HAP-1 (cell line): ENCODE measurements at regions not wholly inside any gene's neighbourhood (a gene's known extent, or its start where the extent isn't known, plus 50 kb on each side); places are given as distances from the start of the nearest gene placed in this dataset.

ENCODE experiments used
- DNase-seq, 2 experiments: peaks; one replicate each; pipeline ENCODE4 v3.0.0-alpha.2; 2016 to 2020; ENCODE audit warnings: low spot score in 2 of 2
- H3K27me3 ChIP-seq: fragments of 250-450 bp; sonication (Bioruptor Pico); 2 replicates; pipeline ENCODE4 v1.5.1; 2020; ENCODE audit warnings: low read depth, mild to moderate bottlenecking, moderate library complexity
- H3K36me3 ChIP-seq: fragments of 250-450 bp; sonication (Bioruptor Pico); replicated peaks from 2 replicates; pipeline ENCODE4 v1.5.1; 2020; ENCODE audit warnings: mild to moderate bottlenecking
- H3K4me1 ChIP-seq: fragments of 250-450 bp; sonication (Bioruptor Pico); 2 replicates; pipeline ENCODE4 v1.5.1; 2020; ENCODE audit warnings: mild to moderate bottlenecking
- H3K4me3 ChIP-seq: fragments of 250-450 bp; sonication (Bioruptor Pico); 2 replicates; pipeline ENCODE4 v1.5.1; 2020; ENCODE audit warnings: mild to moderate bottlenecking, moderate library complexity
- H3K9me3 ChIP-seq: fragments of 250-450 bp; sonication (Bioruptor Pico); 2 replicates; pipeline ENCODE4 v1.5.1; 2020; ENCODE audit warnings: mild to moderate bottlenecking, moderate library complexity
- in situ Hi-C: fragments of 300-500 bp; cut with MboI; formaldehyde crosslinking; loops from 3 replicates; pipeline ENCODE4 v1.14.3; 2020; ENCODE audit warnings: low sequenced_read_pairs, inconsistent platforms, mixed read lengths

GRCh38 chr1:116819081-116819480, 64.9 kb downstream of the CD2 start:
- no peaks in the 10 kb centered on the region for H3K27me3 ChIP-seq
- no peaks in the 10 kb centered on the region for H3K9me3 ChIP-seq
- in situ Hi-C loops: loop anchor here (5.0 kb wide), 1 partner anchor 82 kb away; no protein-coding TSS in a partner anchor
- no peak overlapping the region for H3K4me3 ChIP-seq
- no peaks in the 10 kb centered on the region for H3K36me3 ChIP-seq
- H3K4me1 ChIP-seq: no peaks in the 10 kb centered on the region
- no peak for DNase-seq

- Histone ChIP-seq H3K4me3 (no peak overlapping the region), H3K4me1 (no peaks in the 10 kb centered on the region), H3K36me3 (no peaks in the 10 kb centered on the region), H3K27me3 (no peaks in the 10 kb centered on the region), H3K9me3 (no peaks in the 10 kb centered on the region)
- peak in 1 of 2 experiments; percentile 17 for DNase-seq
- in situ Hi-C loops: no loop called here
Observed at GRCh38 chr1:116820369-116820768, 66.1 kb downstream of the CD2 start.

- no peak overlapping the region for H3K4me3 ChIP-seq
- no peaks in the 10 kb centered on the region for H3K4me1 ChIP-seq
- in situ Hi-C loops: no loop called here
- H3K27me3 ChIP-seq: no peaks in the 10 kb centered on the region
- H3K9me3 ChIP-seq: no peaks in the 10 kb centered on the region
- no peaks in the 10 kb centered on the region for H3K36me3 ChIP-seq
- DNase-seq: no peak
Observed at GRCh38 chr1:116821763-116822162, 67.5 kb downstream of the CD2 start.

- H3K27me3 ChIP-seq: no peaks in the 10 kb centered on the region
- no peaks in the 10 kb centered on the region for H3K9me3 ChIP-seq
- no peaks in the 10 kb centered on the region for H3K4me1 ChIP-seq
- in situ Hi-C loops: no loop called here
- no peak overlapping the region for H3K4me3 ChIP-seq
- no peak for DNase-seq
- H3K36me3 ChIP-seq: no peaks in the 10 kb centered on the region
Observed at GRCh38 chr1:116824631-116825206, 70.5 kb downstream of the CD2 start.

GRCh38 chr1:116825207-116825719, 71.0 kb downstream of the CD2 start:
- no peak overlapping the region for H3K4me3 ChIP-seq
- no peaks in the 10 kb centered on the region for H3K9me3 ChIP-seq
- H3K4me1 ChIP-seq: no peaks in the 10 kb centered on the region
- no peaks in the 10 kb centered on the region for H3K27me3 ChIP-seq
- no peak for DNase-seq
- no peaks in the 10 kb centered on the region for H3K36me3 ChIP-seq
- in situ Hi-C loops: no loop called here

GRCh38 chr1:116825720-116826438, 71.6 kb downstream of the CD2 start:
- Histone ChIP-seq H3K36me3 (no peaks in the 10 kb centered on the region), H3K4me1 (no peaks in the 10 kb centered on the region), H3K27me3 (no peaks in the 10 kb centered on the region), H3K9me3 (no peaks in the 10 kb centered on the region), H3K4me3 (no peak overlapping the region)
- in situ Hi-C loops: no loop called here
- no peak for DNase-seq

- Histone ChIP-seq H3K4me1 (peaks cover 6% of the 10 kb centered on the region), H3K4me3 (no peak overlapping the region), H3K36me3 (no peaks in the 10 kb centered on the region), H3K27me3 (no peaks in the 10 kb centered on the region), H3K9me3 (no peaks in the 10 kb centered on the region)
- in situ Hi-C loops: no loop called here
- no peak for DNase-seq
Observed at GRCh38 chr1:116826818-116827606, 72.8 kb downstream of the CD2 start.

GRCh38 chr1:116827607-116828105, 73.4 kb downstream of the CD2 start:
- Histone ChIP-seq H3K9me3 (no peaks in the 10 kb centered on the region), H3K27me3 (no peaks in the 10 kb centered on the region), H3K4me1 (peaks cover 11% of the 10 kb centered on the region), H3K36me3 (no peaks in the 10 kb centered on the region), H3K4me3 (no peak overlapping the region)
- no peak for DNase-seq
- in situ Hi-C loops: no loop called here

- peak; percentile 53 to 96 for DNase-seq
- in situ Hi-C loops: no loop called here
- peaks cover 29% of the 10 kb centered on the region for H3K4me1 ChIP-seq
- H3K4me3 ChIP-seq: no peak overlapping the region
- H3K9me3 ChIP-seq: no peaks in the 10 kb centered on the region
- no peaks in the 10 kb centered on the region for H3K27me3 ChIP-seq
- no peaks in the 10 kb centered on the region for H3K36me3 ChIP-seq
Observed at GRCh38 chr1:116832308-116832931, 77.3 kb upstream of the PTGFRN start.

- H3K36me3 ChIP-seq: no peaks in the 10 kb centered on the region
- no peaks in the 10 kb centered on the region for H3K27me3 ChIP-seq
- in situ Hi-C loops: no loop called here
- no peak overlapping the region for H3K4me3 ChIP-seq
- H3K4me1 ChIP-seq: peaks cover 29% of the 10 kb centered on the region
- no peak for DNase-seq
- no peaks in the 10 kb centered on the region for H3K9me3 ChIP-seq
Observed at GRCh38 chr1:116832932-116833578, 76.7 kb upstream of the PTGFRN start.

- H3K9me3 ChIP-seq: no peaks in the 10 kb centered on the region
- DNase-seq: peak; percentile 40 to 62
- H3K4me3 ChIP-seq: no peak overlapping the region
- H3K36me3 ChIP-seq: no peaks in the 10 kb centered on the region
- no peaks in the 10 kb centered on the region for H3K27me3 ChIP-seq
- in situ Hi-C loops: no loop called here
- H3K4me1 ChIP-seq: peaks cover 29% of the 10 kb centered on the region
Observed at GRCh38 chr1:116833718-116834117, 76.0 kb upstream of the PTGFRN start.

- Histone ChIP-seq H3K36me3 (no peaks in the 10 kb centered on the region), H3K4me1 (peaks cover 29% of the 10 kb centered on the region), H3K9me3 (no peaks in the 10 kb centered on the region), H3K4me3 (no peak overlapping the region), H3K27me3 (no peaks in the 10 kb centered on the region)
- no peak for DNase-seq
- in situ Hi-C loops: no loop called here
Observed at GRCh38 chr1:116834595-116834994, 75.1 kb upstream of the PTGFRN start.

GRCh38 chr1:116835161-116835560, 74.6 kb upstream of the PTGFRN start:
- H3K36me3 ChIP-seq: no peaks in the 10 kb centered on the region
- no peak for DNase-seq
- H3K9me3 ChIP-seq: no peaks in the 10 kb centered on the region
- in situ Hi-C loops: no loop called here
- peaks cover 29% of the 10 kb centered on the region for H3K4me1 ChIP-seq
- no peaks in the 10 kb centered on the region for H3K27me3 ChIP-seq
- H3K4me3 ChIP-seq: no peak overlapping the region
